ENCODE measurements at regions not wholly inside any gene's neighbourhood (a gene's known extent, or its start where the extent isn't known, plus 50 kb on each side); places are given as distances from the start of the nearest gene placed in this dataset.

DNA sequence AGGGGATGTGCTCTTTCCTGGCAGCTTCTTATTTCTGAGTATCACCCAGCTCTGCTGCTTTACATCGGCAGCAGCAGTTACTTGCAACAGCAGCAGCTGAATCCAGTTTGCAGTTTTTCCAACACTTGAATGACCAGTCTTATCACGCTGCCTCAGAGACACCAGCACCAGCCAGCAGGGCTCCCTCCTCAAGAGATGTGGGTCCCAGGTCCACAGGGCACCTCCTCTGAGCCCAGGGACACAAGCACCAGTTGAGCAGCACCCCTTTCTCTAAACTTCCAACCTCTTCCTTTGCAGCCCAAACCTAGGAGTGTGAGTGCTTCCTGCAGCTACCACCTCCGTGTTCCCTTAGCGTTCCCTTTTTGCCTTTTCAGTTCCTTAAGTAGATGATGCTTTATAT lies 50.4 kb upstream of the YPEL5 start (continued):
- TF ChIP-seq, protein P1, sequence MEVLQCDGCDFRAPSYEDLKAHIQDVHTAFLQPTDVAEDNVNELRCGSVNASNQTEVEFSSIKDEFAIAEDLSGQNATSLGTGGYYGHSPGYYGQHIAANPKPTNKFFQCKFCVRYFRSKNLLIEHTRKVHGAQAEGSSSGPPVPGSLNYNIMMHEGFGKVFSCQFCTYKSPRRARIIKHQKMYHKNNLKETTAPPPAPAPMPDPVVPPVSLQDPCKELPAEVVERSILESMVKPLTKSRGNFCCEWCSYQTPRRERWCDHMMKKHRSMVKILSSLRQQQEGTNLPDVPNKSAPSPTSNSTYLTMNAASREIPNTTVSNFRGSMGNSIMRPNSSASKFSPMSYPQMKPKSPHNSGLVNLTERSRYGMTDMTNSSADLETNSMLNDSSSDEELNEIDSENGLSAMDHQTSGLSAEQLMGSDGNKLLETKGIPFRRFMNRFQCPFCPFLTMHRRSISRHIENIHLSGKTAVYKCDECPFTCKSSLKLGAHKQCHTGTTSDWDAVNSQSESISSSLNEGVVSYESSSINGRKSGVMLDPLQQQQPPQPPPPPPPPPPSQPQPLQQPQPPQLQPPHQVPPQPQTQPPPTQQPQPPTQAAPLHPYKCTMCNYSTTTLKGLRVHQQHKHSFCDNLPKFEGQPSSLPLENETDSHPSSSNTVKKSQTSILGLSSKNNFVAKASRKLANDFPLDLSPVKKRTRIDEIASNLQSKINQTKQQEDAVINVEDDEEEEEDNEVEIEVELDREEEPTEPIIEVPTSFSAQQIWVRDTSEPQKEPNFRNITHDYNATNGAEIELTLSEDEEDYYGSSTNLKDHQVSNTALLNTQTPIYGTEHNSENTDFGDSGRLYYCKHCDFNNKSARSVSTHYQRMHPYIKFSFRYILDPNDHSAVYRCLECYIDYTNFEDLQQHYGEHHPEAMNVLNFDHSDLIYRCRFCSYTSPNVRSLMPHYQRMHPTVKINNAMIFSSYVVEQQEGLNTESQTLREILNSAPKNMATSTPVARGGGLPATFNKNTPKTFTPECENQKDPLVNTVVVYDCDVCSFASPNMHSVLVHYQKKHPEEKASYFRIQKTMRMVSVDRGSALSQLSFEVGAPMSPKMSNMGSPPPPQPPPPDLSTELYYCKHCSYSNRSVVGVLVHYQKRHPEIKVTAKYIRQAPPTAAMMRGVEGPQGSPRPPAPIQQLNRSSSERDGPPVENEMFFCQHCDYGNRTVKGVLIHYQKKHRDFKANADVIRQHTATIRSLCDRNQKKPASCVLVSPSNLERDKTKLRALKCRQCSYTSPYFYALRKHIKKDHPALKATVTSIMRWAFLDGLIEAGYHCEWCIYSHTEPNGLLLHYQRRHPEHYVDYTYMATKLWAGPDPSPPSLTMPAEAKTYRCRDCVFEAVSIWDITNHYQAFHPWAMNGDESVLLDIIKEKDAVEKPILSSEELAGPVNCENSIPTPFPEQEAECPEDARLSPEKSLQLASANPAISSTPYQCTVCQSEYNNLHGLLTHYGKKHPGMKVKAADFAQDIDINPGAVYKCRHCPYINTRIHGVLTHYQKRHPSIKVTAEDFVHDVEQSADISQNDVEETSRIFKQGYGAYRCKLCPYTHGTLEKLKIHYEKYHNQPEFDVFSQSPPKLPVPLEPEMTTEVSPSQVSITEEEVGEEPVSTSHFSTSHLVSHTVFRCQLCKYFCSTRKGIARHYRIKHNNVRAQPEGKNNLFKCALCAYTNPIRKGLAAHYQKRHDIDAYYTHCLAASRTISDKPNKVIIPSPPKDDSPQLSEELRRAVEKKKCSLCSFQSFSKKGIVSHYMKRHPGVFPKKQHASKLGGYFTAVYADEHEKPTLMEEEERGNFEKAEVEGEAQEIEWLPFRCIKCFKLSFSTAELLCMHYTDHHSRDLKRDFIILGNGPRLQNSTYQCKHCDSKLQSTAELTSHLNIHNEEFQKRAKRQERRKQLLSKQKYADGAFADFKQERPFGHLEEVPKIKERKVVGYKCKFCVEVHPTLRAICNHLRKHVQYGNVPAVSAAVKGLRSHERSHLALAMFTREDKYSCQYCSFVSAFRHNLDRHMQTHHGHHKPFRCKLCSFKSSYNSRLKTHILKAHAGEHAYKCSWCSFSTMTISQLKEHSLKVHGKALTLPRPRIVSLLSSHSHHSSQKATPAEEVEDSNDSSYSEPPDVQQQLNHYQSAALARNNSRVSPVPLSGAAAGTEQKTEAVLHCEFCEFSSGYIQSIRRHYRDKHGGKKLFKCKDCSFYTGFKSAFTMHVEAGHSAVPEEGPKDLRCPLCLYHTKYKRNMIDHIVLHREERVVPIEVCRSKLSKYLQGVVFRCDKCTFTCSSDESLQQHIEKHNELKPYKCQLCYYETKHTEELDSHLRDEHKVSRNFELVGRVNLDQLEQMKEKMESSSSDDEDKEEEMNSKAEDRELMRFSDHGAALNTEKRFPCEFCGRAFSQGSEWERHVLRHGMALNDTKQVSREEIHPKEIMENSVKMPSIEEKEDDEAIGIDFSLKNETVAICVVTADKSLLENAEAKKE (CRISPR knock-in tag; IDR thresholded peaks at IDR 0.05) = no peak
- TF ChIP-seq EZH2 (IDR thresholded peaks at IDR 0.05; ENCODE audit: low read depth, unreplicated experiment) (no peak), ZNF114 (CRISPR knock-in tag; IDR thresholded peaks at IDR 0.05) (no peak), NANOG (IDR thresholded peaks at IDR 0.05; ENCODE audit: borderline replicate concordance) (no peak), STAT1 (IDR thresholded peaks at IDR 0.05; ENCODE audit: unreplicated experiment) (no peak), POLR2AphosphoS5 (IDR thresholded peaks at IDR 0.05; ENCODE audit: low read depth) (no peak), JUNB (IDR thresholded peaks at IDR 0.05; ENCODE audit: unreplicated experiment) (no peak)
- TF ChIP-seq, protein P2, sequence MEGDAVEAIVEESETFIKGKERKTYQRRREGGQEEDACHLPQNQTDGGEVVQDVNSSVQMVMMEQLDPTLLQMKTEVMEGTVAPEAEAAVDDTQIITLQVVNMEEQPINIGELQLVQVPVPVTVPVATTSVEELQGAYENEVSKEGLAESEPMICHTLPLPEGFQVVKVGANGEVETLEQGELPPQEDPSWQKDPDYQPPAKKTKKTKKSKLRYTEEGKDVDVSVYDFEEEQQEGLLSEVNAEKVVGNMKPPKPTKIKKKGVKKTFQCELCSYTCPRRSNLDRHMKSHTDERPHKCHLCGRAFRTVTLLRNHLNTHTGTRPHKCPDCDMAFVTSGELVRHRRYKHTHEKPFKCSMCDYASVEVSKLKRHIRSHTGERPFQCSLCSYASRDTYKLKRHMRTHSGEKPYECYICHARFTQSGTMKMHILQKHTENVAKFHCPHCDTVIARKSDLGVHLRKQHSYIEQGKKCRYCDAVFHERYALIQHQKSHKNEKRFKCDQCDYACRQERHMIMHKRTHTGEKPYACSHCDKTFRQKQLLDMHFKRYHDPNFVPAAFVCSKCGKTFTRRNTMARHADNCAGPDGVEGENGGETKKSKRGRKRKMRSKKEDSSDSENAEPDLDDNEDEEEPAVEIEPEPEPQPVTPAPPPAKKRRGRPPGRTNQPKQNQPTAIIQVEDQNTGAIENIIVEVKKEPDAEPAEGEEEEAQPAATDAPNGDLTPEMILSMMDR (conservative IDR thresholded peaks at IDR 0.05; ENCODE audit: low read depth in 2 of 2) = no peak

Data from GM23338 (cell line).